H1 (cell line): ENCODE measurements at regions not wholly inside any gene's neighbourhood (a gene's known extent, or its start where the extent isn't known, plus 50 kb on each side); places are given as distances from the start of the nearest gene placed in this dataset.

ENCODE experiments used
- CTCF ChIA-PET: fragments of 300-600 bp; sonication (Branson Sonifier 250); formaldehyde crosslinking; loops from one replicate; lab custom pipeline; 2021; ENCODE audit not compliant: partially characterized antibody; lab: Charles Lee
- POLR2A ChIA-PET: fragments of 300-600 bp; sonication (Branson Sonifier 250); formaldehyde crosslinking; loops from one replicate; lab custom pipeline; 2021; ENCODE audit warnings: inconsistent platforms; ENCODE audit not compliant: partially characterized antibody; lab: Charles Lee
- DNase-seq, 2 experiments: peaks; one replicate each; pipeline versions ENCODE4 v3.0.0 to v3.0.0-alpha.2; 2010 to 2022; ENCODE audit warnings: low spot score in 2 of 2, low read depth in 1 of 2, mixed read lengths in 1 of 2
- FAIRE-seq: peaks from 2 replicates; lab custom pipeline; 2011; peaks lifted over from hg19 to GRCh38; lab: Jason Lieb, UNC
- H2AFZ ChIP-seq: 2 replicates; pipeline ENCODE4 v1.8.1; 2012; ENCODE audit warnings: low read length, inconsistent platforms
- H2AK5ac ChIP-seq: 2 replicates; pipeline ENCODE4 v1.6.1; 2013; ENCODE audit warnings: low read depth, low read length
- H2BK120ac ChIP-seq: replicated peaks from 2 replicates; pipeline ENCODE3; 2013; ENCODE audit warnings: low read depth, low read length, inconsistent platforms
- H2BK12ac ChIP-seq: 2 replicates; pipeline ENCODE4 v1.6.1; 2013; ENCODE audit warnings: low read depth, low read length
- H2BK15ac ChIP-seq: 2 replicates; pipeline ENCODE4 v1.6.1; 2013; ENCODE audit warnings: low read length
- H2BK20ac ChIP-seq: 2 replicates; pipeline ENCODE4 v1.6.1; 2013; ENCODE audit warnings: low read length
- H2BK5ac ChIP-seq: 2 replicates; pipeline ENCODE4 v1.6.1; 2013; ENCODE audit warnings: low read depth, low read length
- H3K14ac ChIP-seq: 2 replicates; pipeline ENCODE4 v1.6.1; 2013; ENCODE audit warnings: inconsistent platforms; ENCODE audit not compliant: insufficient read length
- H3K18ac ChIP-seq: 2 replicates; pipeline ENCODE4 v1.6.1; 2013; ENCODE audit warnings: low read length; ENCODE audit errors: extremely low read depth
- H3K23ac ChIP-seq: 2 replicates; pipeline ENCODE4 v1.6.1; 2013; ENCODE audit warnings: inconsistent platforms; ENCODE audit not compliant: insufficient read length
- H3K23me2 ChIP-seq: 2 replicates; pipeline ENCODE4 v1.6.1; 2013; ENCODE audit warnings: low read depth, low read length
- H3K27ac ChIP-seq: 2 replicates; pipeline ENCODE4 v1.6.1; 2011; ENCODE audit warnings: low read depth, low read length, inconsistent platforms
- H3K27me3 ChIP-seq, 4 experiments: replicated peaks in 1 of 4; 1 replicate in 1 of 4; 2 replicates in 3 of 4; pipeline versions ENCODE4 v1.6.1 to v1.8.1; 2011 to 2013; ENCODE audit warnings: low read length in 3 of 4, mild to moderate bottlenecking in 3 of 4, inconsistent platforms in 2 of 4, mixed read lengths in 2 of 4, moderate library complexity in 1 of 4; ENCODE audit not compliant: control insufficient read depth in 3 of 4, insufficient read depth in 3 of 4; ENCODE audit errors: extremely low read depth in 1 of 4
- H3K36me3 ChIP-seq, 4 experiments: 2 replicates each; pipeline versions ENCODE4 v1.6.1 to v1.8.1; 2011 to 2013; ENCODE audit warnings: mild to moderate bottlenecking in 4 of 4, low read length in 3 of 4, moderate library complexity in 2 of 4, control low read depth in 1 of 4, inconsistent platforms in 1 of 4; ENCODE audit not compliant: insufficient read depth in 4 of 4, control insufficient read depth in 2 of 4
- H3K4ac ChIP-seq: replicated peaks from 2 replicates; pipeline ENCODE3; 2013; ENCODE audit warnings: low read length, low read depth, mixed read lengths, inconsistent platforms; ENCODE audit not compliant: insufficient read length
- H3K4me1 ChIP-seq, 4 experiments: replicated peaks in 1 of 4; 1 replicate in 1 of 4; 2 replicates in 3 of 4; pipeline versions ENCODE4 v1.6.1 to v1.8.1; 2011 to 2013; ENCODE audit warnings: low read length in 3 of 4, inconsistent platforms in 2 of 4, mixed read lengths in 1 of 4; ENCODE audit not compliant: insufficient read depth in 4 of 4, control insufficient read depth in 3 of 4
- H3K4me2 ChIP-seq, 2 experiments: 2 replicates each; pipeline versions ENCODE4 v1.6.1 to v1.8.1; 2011 to 2013; ENCODE audit warnings: low read depth in 2 of 2, low read length in 2 of 2, control low read depth in 1 of 2, inconsistent platforms in 1 of 2, mild to moderate bottlenecking in 1 of 2; ENCODE audit not compliant: insufficient read depth in 1 of 2
- H3K4me3 ChIP-seq, 4 experiments: fragments of 200-600, 300-600 bp in 1 of 4; sonication (generic), shearing (Covaris generic), sonication (Bioruptor Twin) in 1 of 4; 2 replicates each; pipeline versions ENCODE4 v1.5.1 to v1.8.1; 2011 to 2016; ENCODE audit warnings: low read length in 4 of 4, low read depth in 3 of 4, control low read depth in 2 of 4, inconsistent platforms in 2 of 4, mild to moderate bottlenecking in 2 of 4, mixed read lengths in 1 of 4, moderate library complexity in 1 of 4; ENCODE audit not compliant: insufficient read depth in 2 of 4; ENCODE audit errors: extremely low read depth in 1 of 4
- H3K56ac ChIP-seq: replicated peaks from 2 replicates; pipeline ENCODE3; 2013; ENCODE audit warnings: low read depth, mild to moderate bottlenecking, mixed read lengths, low read length, inconsistent platforms; ENCODE audit not compliant: insufficient read length
- H3K79me1 ChIP-seq: 2 replicates; pipeline ENCODE4 v1.6.1; 2013; ENCODE audit warnings: low read depth, low read length, control low read depth
- H3K79me2 ChIP-seq, 2 experiments: 2 replicates each; pipeline versions ENCODE4 v1.6.1 to v1.8.1; 2012 to 2013; ENCODE audit warnings: low read length in 2 of 2, mild to moderate bottlenecking in 2 of 2, inconsistent platforms in 1 of 2; ENCODE audit not compliant: insufficient read depth in 2 of 2, control insufficient read depth in 1 of 2
- H3K9ac ChIP-seq, 4 experiments: replicated peaks in 1 of 4; 1 replicate in 1 of 4; 2 replicates in 3 of 4; pipeline versions ENCODE4 v1.6.1 to v1.8.1; 2011 to 2013; ENCODE audit warnings: low read depth in 3 of 4, low read length in 3 of 4, control low read depth in 2 of 4, mild to moderate bottlenecking in 2 of 4, moderate library complexity in 2 of 4, inconsistent platforms in 1 of 4; ENCODE audit errors: extremely low read depth in 1 of 4
- H3K9me3 ChIP-seq, 2 experiments: 2 replicates each; pipeline versions ENCODE4 v1.6.1 to v1.8.1; 2012 to 2013; ENCODE audit warnings: mild to moderate bottlenecking in 2 of 2, moderate library complexity in 2 of 2, control low read depth in 1 of 2, inconsistent platforms in 1 of 2, low read depth in 1 of 2, low read length in 1 of 2, mixed read lengths in 1 of 2; ENCODE audit not compliant: insufficient read depth in 2 of 2
- H4K20me1 ChIP-seq, 2 experiments: replicated peaks in 1 of 2; 2 replicates each; pipeline versions ENCODE3 to v1.8.1; 2011 to 2013; ENCODE audit warnings: inconsistent platforms in 2 of 2, low read length in 2 of 2, mild to moderate bottlenecking in 1 of 2; ENCODE audit not compliant: insufficient read depth in 2 of 2, control insufficient read depth in 1 of 2
- H4K5ac ChIP-seq: 2 replicates; pipeline ENCODE4 v1.6.1; 2013; ENCODE audit warnings: low read length, low read depth, mixed read lengths, inconsistent platforms; ENCODE audit not compliant: insufficient read length
- H4K8ac ChIP-seq: 2 replicates; pipeline ENCODE4 v1.8.0; 2013; ENCODE audit warnings: mild to moderate bottlenecking, moderate library complexity, low read length, inconsistent platforms; ENCODE audit not compliant: insufficient read depth; ENCODE audit errors: extremely low read depth
- H4K91ac ChIP-seq: replicated peaks from 2 replicates; pipeline ENCODE3; 2013; ENCODE audit warnings: low read length, mixed read lengths, inconsistent platforms; ENCODE audit not compliant: insufficient read length
- ATF2 ChIP-seq: IDR thresholded peaks from 2 replicates; pipeline ENCODE4 v1.6.1; 2012; ENCODE audit warnings: low read length, inconsistent platforms
- BCL11A ChIP-seq, 2 experiments: IDR thresholded peaks; one replicate each; pipeline ENCODE4 v1.6.1; 2011; ENCODE audit warnings: low read depth in 2 of 2, low read length in 2 of 2, mild to moderate bottlenecking in 2 of 2
- CBX5 ChIP-seq: fragments of 300-800, 300-1000 bp; sonication (generic); IDR thresholded peaks from 2 replicates; pipeline ENCODE4 v1.7.1; 2016; ENCODE audit warnings: antibody characterized with exemption, low read length, low read depth
- CHD1 ChIP-seq: IDR thresholded peaks from 2 replicates; pipeline ENCODE4 v1.6.1; 2012; ENCODE audit warnings: low read depth, low read length, improper control_type of control experiment
- GABPA ChIP-seq: IDR thresholded peaks from 2 replicates; pipeline ENCODE4 v1.6.1; 2011; ENCODE audit warnings: mild to moderate bottlenecking, low read length, moderate library complexity, borderline replicate concordance; ENCODE audit not compliant: insufficient read depth
- NRF1 ChIP-seq: IDR thresholded peaks from 2 replicates; pipeline ENCODE4 v1.6.1; 2011; ENCODE audit warnings: mild to moderate bottlenecking, low read depth, low read length, improper control_type of control experiment
- POLR2A ChIP-seq, 2 experiments: IDR thresholded peaks; 1 replicate in 1 of 2; 2 replicates in 1 of 2; pipeline ENCODE4 v1.6.1; 2011; ENCODE audit warnings: low read depth in 2 of 2, low read length in 2 of 2, mild to moderate bottlenecking in 2 of 2; ENCODE audit errors: control extremely low read depth in 1 of 2
- RBBP5 ChIP-seq: IDR thresholded peaks from 2 replicates; pipeline ENCODE4 v1.7.1; 2012; ENCODE audit warnings: low read depth, mild to moderate bottlenecking, inconsistent platforms, low read length, moderate library complexity, borderline replicate concordance
- TAF1 ChIP-seq: IDR thresholded peaks from 2 replicates; pipeline ENCODE4 v1.6.1; 2011; ENCODE audit warnings: mild to moderate bottlenecking, low read depth, low read length
- TBP ChIP-seq: IDR thresholded peaks from 2 replicates; pipeline ENCODE4 v1.6.1; 2011; ENCODE audit warnings: low read depth, low read length, improper control_type of control experiment
- TCF12 ChIP-seq: IDR thresholded peaks from 2 replicates; pipeline ENCODE4 v1.6.1; 2011; ENCODE audit warnings: low read depth, mild to moderate bottlenecking, low read length
- WGBS, 2 experiments: shearing (Covaris generic) in 1 of 2; methylation state at CpG; one replicate each; pipeline versions ENCODE4 v1.1.6 to v1.1.7; 2013 to 2015; ENCODE audit warnings: low lambda C conversion rate in 2 of 2, mixed read lengths in 2 of 2, inconsistent platforms in 1 of 2, low coverage in 1 of 2, missing lambda C conversion rate in 1 of 2; ENCODE audit not compliant: insufficient replicate concordance in 2 of 2, insufficient coverage in 1 of 2, insufficient read length in 1 of 2; ENCODE audit errors: extremely low coverage in 1 of 2, missing lambda C conversion rate in 1 of 2; 5-methylcytosine and 5-hydroxymethylcytosine counted together

- Histone ChIP-seq H3K18ac (no peak overlapping the region), H4K5ac (no peak overlapping the region), H3K9ac (no peak overlapping the region), H3K36me3 (no peaks in the 10 kb centered on the region; a peak in 1 of 8 replicates), H3K23ac (no peak overlapping the region), H3K4me2 (no peak overlapping the region), H2BK12ac (no peak overlapping the region), H3K27ac (no peak overlapping the region), H3K23me2 (no peaks in the 10 kb centered on the region), H4K91ac (no peak overlapping the region), H2BK120ac (no peak overlapping the region), H3K79me1 (no peaks in the 10 kb centered on the region), H3K14ac (no peak overlapping the region), H3K4me1 (peaks cover 0 to 8% (median 4%) of the 10 kb centered on the region in 4 experiments; a peak in 4 of 7 replicates), H4K8ac (no peak overlapping the region), H3K4ac (no peak overlapping the region), H3K27me3 (no peaks in the 10 kb centered on the region), H2BK15ac (no peak overlapping the region), H2BK20ac (no peak overlapping the region), H3K9me3 (peaks cover 9 to 17% of the 10 kb centered on the region in 2 experiments), H3K79me2 (no peaks in the 10 kb centered on the region), H2AFZ (no peak overlapping the region), H2AK5ac (no peak overlapping the region), H2BK5ac (no peak overlapping the region), H3K4me3 (no peak overlapping the region), H3K56ac (no peak overlapping the region), H4K20me1 (no peaks in the 10 kb centered on the region)
- ChIA-PET POLR2A (no interaction called here), CTCF (no interaction called here)
- WGBS, 2 experiments: 93% methylated on average over 3 of the region's 3 CpGs; no CpG with 5 or more reads in 1 of the 2 experiments
- FAIRE-seq: no peak
- DNase-seq: no peak
- TF ChIP-seq GABPA: no peak
- TF ChIP-seq RBBP5: no peak
- TF ChIP-seq CBX5: no peak
- TF ChIP-seq TAF1: no peak
- TF ChIP-seq TBP: no peak
- TF ChIP-seq CHD1: no peak
- no peak for TF ChIP-seq BCL11A (IDR thresholded peaks at IDR 0.05; ENCODE audit: low read depth in 2 of 2, low read length in 2 of 2)
- TF ChIP-seq NRF1: no peak
- no peak for TF ChIP-seq POLR2A (IDR thresholded peaks at IDR 0.05; ENCODE audit: control extremely low read depth in 1 of 2, low read depth in 2 of 2, low read length in 2 of 2)
- TF ChIP-seq TCF12: no peak
- TF ChIP-seq ATF2: no peak
These were observed 169.0 kb downstream of the AASDHPPT start for GRCh38 chr11:106246495-106246894.
